GM12875 (cell line): ENCODE measurements at regions not wholly inside any gene's neighbourhood (a gene's known extent, or its start where the extent isn't known, plus 50 kb on each side); places are given as distances from the start of the nearest gene placed in this dataset.

Source experiments
- H3K4me3 ChIP-seq: one replicate; pipeline ENCODE4 v1.5.1; 2011; ENCODE audit warnings: low read depth, low read length, control low read depth
- CTCF ChIP-seq: IDR thresholded peaks from 2 replicates; pipeline ENCODE4 v1.5.1; 2011; ENCODE audit warnings: low read depth, mild to moderate bottlenecking, control low read depth, inconsistent platforms, low read length, moderate library complexity, borderline replicate concordance; ENCODE audit not compliant: insufficient read depth

GRCh38 chr2:128420131-128420530 is 101.5 kb upstream of the HS6ST1 start:
- no peak for TF ChIP-seq CTCF
- H3K4me3 ChIP-seq = no peak overlapping the region

GRCh38 chr2:128420776-128421175 is 102.1 kb upstream of the HS6ST1 start:
- no peak for TF ChIP-seq CTCF
- no peak overlapping the region for H3K4me3 ChIP-seq

GRCh38 chr2:128421286-128421685 is 102.6 kb upstream of the HS6ST1 start:
- TF ChIP-seq CTCF = no peak
- no peak overlapping the region for H3K4me3 ChIP-seq

- no peak overlapping the region for H3K4me3 ChIP-seq
These were observed 103.2 kb upstream of the HS6ST1 start for GRCh38 chr2:128421861-128422311.

GRCh38 chr2:128422571-128422970 is 103.9 kb upstream of the HS6ST1 start:
- no peak for TF ChIP-seq CTCF
- no peak overlapping the region for H3K4me3 ChIP-seq

More at GRCh38 chr2:128421861-128422311, 103.2 kb upstream of the HS6ST1 start:
- TF ChIP-seq CTCF = no peak

- TF ChIP-seq CTCF = no peak
- H3K4me3 ChIP-seq = no peak overlapping the region
These were observed 105.1 kb upstream of the HS6ST1 start for GRCh38 chr2:128423788-128424165.

GRCh38 chr2:128424406-128425171 is 105.9 kb upstream of the HS6ST1 start:
- no peak overlapping the region for H3K4me3 ChIP-seq
- TF ChIP-seq CTCF = no peak
